Subcutaneous abdominal adipose tissue (tissue), 5 donors: ENCODE measurements at regions not wholly inside any gene's neighbourhood (a gene's known extent, or its start where the extent isn't known, plus 50 kb on each side); places are given as distances from the start of the nearest gene placed in this dataset.
A peak's percentile ranks its signal among the peaks of the same experiment; 100 is the strongest.

Experiments used
- H3K27ac ChIP-seq: one replicate; pipeline ENCODE4 v1.7.0; 2013; ENCODE audit warnings: low read depth, mild to moderate bottlenecking, inconsistent platforms, low read length, moderate library complexity
- H3K27me3 ChIP-seq, 5 donors: one replicate each; pipeline ENCODE4 v1.7.0; 2013; ENCODE audit warnings: low read length in 5 of 5, inconsistent platforms in 1 of 5; ENCODE audit not compliant: control insufficient read depth in 5 of 5, insufficient read depth in 4 of 5
- H3K36me3 ChIP-seq, 5 donors: one replicate each; pipeline ENCODE4 v1.7.0; 2013; ENCODE audit warnings: low read length in 5 of 5; ENCODE audit not compliant: control insufficient read depth in 5 of 5, insufficient read depth in 5 of 5
- H3K4me1 ChIP-seq, 5 donors: one replicate each; pipeline ENCODE4 v1.7.0; 2013; ENCODE audit warnings: low read length in 5 of 5, mild to moderate bottlenecking in 3 of 5, moderate library complexity in 1 of 5; ENCODE audit not compliant: control insufficient read depth in 5 of 5, insufficient read depth in 5 of 5
- H3K4me3 ChIP-seq, 5 donors: one replicate each; pipeline ENCODE4 v1.7.0; 2013; ENCODE audit warnings: low read length in 5 of 5, low read depth in 1 of 5
- H3K9ac ChIP-seq, 5 donors: one replicate each; pipeline ENCODE4 v1.7.0; 2013; ENCODE audit warnings: low read length in 5 of 5, mild to moderate bottlenecking in 4 of 5, moderate library complexity in 3 of 5
- H3K9me3 ChIP-seq, 5 donors: one replicate each; pipeline ENCODE4 v1.7.0; 2013; ENCODE audit warnings: low read length in 5 of 5; ENCODE audit not compliant: control insufficient read depth in 5 of 5
- donor health status: healthy.
- donor health status: healthy.
- donor health status: healthy.
- donor health status: healthy.
- donor health status: healthy.

GRCh38 chr6:22145376-22145775, 151.5 kb downstream of the PRL start:
- Histone ChIP-seq H3K27me3 (peaks cover 0 to 3% (median 0%) of the 10 kb centered on the region in 5 donors), H3K36me3 (no peaks in the 10 kb centered on the region), H3K9ac (no peak overlapping the region), H3K27ac (no peak overlapping the region), H3K9me3 (no peaks in the 10 kb centered on the region), H3K4me1 (peaks cover 11 to 60% (median 45%) of the 10 kb centered on the region in 5 donors), H3K4me3 (no peak overlapping the region)

- H3K4me3 ChIP-seq = peak overlapping the region in 4 of 5 donors; percentile 50 to 67 (median 62)
- no peak overlapping the region for H3K9ac ChIP-seq
- no peak overlapping the region for H3K27ac ChIP-seq
These were observed 150.8 kb downstream of the PRL start for GRCh38 chr6:22145823-22146677.

DNA sequence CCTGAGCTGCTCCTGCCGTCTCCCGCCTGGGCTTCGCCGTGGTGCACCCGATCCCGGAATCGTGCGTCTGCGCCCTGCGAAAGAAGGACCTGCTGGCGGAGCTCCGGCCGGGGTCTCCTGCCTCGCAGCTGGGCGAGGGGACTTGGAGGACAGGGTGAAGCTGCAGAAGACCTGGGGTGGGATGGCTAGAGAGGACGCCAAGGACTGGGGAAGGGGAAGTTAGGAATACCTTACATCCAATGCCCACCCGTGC, 150.2 kb downstream of the PRL start:
- peaks cover 8 to 52% (median 42%) of the 10 kb centered on the region in 5 donors for H3K4me1 ChIP-seq
- H3K36me3 ChIP-seq = no peaks in the 10 kb centered on the region
- H3K27ac ChIP-seq = no peak overlapping the region
- H3K9ac ChIP-seq = peak overlapping the region in 2 of 5 donors; percentile 32 to 59
- H3K4me3 ChIP-seq = peak overlapping the region in 4 of 5 donors; percentile 50 to 67 (median 62)
- no peaks in the 10 kb centered on the region for H3K9me3 ChIP-seq
- H3K27me3 ChIP-seq = peaks cover 0 to 3% (median 0%) of the 10 kb centered on the region in 5 donors

More at GRCh38 chr6:22145823-22146677, 150.8 kb downstream of the PRL start:
- Histone ChIP-seq H3K4me1 (peaks cover 10 to 57% (median 45%) of the 10 kb centered on the region in 5 donors), H3K36me3 (no peaks in the 10 kb centered on the region), H3K9me3 (no peaks in the 10 kb centered on the region), H3K27me3 (peaks cover 0 to 3% (median 0%) of the 10 kb centered on the region in 5 donors)

- Histone ChIP-seq H3K27me3 (peaks cover 0 to 3% (median 0%) of the 10 kb centered on the region in 5 donors), H3K27ac (no peak overlapping the region), H3K4me3 (peak overlapping the region; percentile 50 to 67 (median 58)), H3K4me1 (peaks cover 8 to 47% (median 40%) of the 10 kb centered on the region in 5 donors), H3K9ac (peak overlapping the region in 3 of 5 donors; percentile 13 to 59 (median 32)), H3K9me3 (no peaks in the 10 kb centered on the region), H3K36me3 (no peaks in the 10 kb centered on the region)
These were observed 149.7 kb downstream of the PRL start for GRCh38 chr6:22146931-22147701.

DNA sequence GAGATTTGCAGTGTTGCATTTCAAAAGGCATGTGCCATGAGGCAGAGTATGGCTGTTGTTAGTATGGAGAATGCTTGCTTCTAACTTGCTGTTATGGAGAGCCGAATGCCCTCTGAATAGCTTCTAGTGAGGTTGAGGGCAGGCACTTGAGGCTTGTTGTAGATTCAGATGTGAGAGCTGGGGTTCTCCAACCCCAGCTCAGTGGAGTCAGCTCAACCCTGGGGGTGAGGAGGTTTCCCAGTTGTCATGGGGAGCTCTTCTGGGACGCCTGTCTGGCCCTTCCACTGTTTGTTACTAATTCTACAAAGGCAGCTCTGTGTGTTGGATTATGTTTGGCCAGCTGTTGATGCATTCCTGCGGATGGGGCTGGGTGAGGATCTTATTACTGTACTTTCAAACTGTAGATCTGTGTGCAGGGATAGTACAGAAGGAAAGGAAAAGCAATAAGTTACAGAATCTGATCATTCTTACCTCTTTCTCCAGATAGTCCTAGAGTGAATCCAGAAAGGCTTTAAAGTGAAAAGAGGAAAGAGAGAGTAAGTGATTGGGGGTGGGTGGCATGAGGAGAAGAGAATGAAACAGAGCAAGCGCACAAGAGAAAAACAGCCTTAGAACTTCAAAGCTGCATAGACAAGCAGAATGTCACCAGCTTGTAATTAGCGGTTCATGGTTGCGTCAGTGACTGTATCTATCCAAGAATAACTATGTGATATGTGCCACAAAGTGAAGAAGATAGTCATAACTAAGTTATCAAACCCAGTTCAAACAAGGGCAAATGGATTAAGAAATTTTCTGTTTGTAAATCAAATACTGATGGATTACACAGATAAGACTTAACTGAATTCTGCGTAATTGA, 148.7 kb downstream of the PRL start:
- no peaks in the 10 kb centered on the region for H3K9me3 ChIP-seq

GRCh38 chr6:22149096-22149495, 147.7 kb downstream of the PRL start:
- no peaks in the 10 kb centered on the region for H3K36me3 ChIP-seq
- no peak overlapping the region for H3K27ac ChIP-seq
- H3K9ac ChIP-seq = no peak overlapping the region
- H3K4me3 ChIP-seq = no peak overlapping the region
- peaks cover 0 to 3% (median 0%) of the 10 kb centered on the region in 5 donors for H3K27me3 ChIP-seq
- peaks cover 8 to 45% (median 40%) of the 10 kb centered on the region in 5 donors for H3K4me1 ChIP-seq
- H3K9me3 ChIP-seq = no peaks in the 10 kb centered on the region

More for the DNA sequence above, 148.7 kb downstream of the PRL start:
- no peaks in the 10 kb centered on the region for H3K36me3 ChIP-seq
- H3K9ac ChIP-seq = no peak overlapping the region
- no peak overlapping the region for H3K27ac ChIP-seq
- peaks cover 0 to 3% (median 0%) of the 10 kb centered on the region in 5 donors for H3K27me3 ChIP-seq
- H3K4me3 ChIP-seq = peak overlapping the region in 1 of 5 donors; percentile 65
- peaks cover 8 to 45% (median 40%) of the 10 kb centered on the region in 5 donors for H3K4me1 ChIP-seq

DNA sequence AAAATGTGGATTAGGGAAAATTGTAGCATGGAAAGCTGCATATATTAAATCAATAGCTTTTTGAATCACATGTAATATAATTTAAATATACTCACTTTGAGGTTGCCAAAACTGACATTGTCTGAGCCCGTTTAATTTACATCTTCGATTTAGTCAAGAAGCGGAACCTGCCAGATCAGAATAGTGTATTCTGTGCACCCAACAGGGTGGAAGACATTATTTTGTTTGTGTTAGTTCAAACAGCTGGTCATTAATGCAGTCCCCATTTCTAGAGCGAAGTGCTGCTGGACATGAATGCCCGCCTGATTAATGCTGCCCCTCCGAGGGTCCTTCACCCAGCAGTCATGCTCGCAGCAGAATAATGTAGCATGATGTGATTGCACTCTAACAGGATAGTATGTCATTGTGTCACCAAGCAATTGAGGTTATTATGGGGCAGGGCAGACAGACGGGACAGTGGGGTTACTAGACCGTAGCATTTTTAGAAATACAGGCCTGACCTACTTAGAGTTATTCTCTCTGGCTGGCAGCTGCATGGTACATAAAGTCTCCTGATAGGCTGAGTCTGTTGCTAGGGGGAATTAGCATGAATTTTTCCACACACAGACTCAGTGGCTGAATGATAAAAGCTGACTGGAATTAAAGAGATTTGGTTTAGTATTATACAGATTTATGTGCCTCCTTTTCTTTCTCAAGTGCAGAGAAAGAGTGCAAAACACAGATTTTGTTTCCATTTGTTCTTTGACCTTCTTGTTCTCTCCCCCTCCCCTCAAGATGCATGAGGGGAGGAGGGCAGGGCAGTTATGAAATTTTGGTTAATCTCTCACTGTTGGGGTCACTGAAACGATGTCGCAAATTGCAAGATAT, 147.1 kb downstream of the PRL start:
- no peak overlapping the region for H3K9ac ChIP-seq
- H3K27me3 ChIP-seq = peaks cover 0 to 3% (median 0%) of the 10 kb centered on the region in 5 donors
- H3K9me3 ChIP-seq = no peaks in the 10 kb centered on the region
- H3K36me3 ChIP-seq = no peaks in the 10 kb centered on the region
- H3K4me1 ChIP-seq = peaks cover 8 to 45% (median 40%) of the 10 kb centered on the region in 5 donors
- H3K4me3 ChIP-seq = no peak overlapping the region
- no peak overlapping the region for H3K27ac ChIP-seq

DNA sequence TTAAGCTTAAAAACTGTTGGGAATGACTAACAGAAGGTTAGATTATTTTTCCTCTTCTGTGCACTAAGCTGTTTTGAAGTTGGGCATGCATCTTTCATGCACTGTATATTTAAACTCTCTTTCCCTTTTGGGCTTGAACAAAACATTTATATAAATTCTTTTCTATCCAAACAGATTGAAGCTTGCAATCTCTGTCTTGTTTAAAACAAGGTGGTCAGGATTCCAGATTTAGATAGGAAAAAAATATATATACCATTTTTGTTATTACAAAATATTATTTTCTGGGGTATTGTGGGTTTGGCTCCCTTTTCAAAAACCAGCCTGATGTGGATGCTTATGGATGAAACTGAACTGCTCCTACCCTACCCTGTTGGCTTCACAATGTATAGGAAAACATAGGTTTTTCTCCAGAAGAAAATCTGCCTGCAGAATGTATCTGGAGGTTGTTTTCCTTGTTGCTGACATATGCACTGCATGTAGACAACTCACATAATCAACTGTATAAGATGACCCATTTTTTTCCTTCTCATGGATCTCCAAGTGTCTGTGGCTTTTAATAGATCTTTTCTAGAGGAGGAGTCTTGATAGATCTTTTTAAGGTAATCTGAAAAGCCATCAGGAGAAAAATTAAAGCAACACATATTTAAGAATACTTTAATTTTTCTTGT, 146.3 kb downstream of the PRL start:
- Histone ChIP-seq H3K36me3 (no peaks in the 10 kb centered on the region), H3K4me1 (peaks cover 8 to 45% (median 37%) of the 10 kb centered on the region in 5 donors), H3K9me3 (no peaks in the 10 kb centered on the region), H3K9ac (no peak overlapping the region), H3K27ac (no peak overlapping the region), H3K27me3 (peaks cover 0 to 3% (median 0%) of the 10 kb centered on the region in 5 donors), H3K4me3 (no peak overlapping the region)
